ENCODE measurements at regions not wholly inside any gene's neighbourhood (a gene's known extent, or its start where the extent isn't known, plus 50 kb on each side); places are given as distances from the start of the nearest gene placed in this dataset.

GRCh38 chr5:66519626-66520025 is 76.6 kb upstream of the MAST4 start:
- no peak overlapping the region for H3K9ac ChIP-seq (ENCODE audit: low read length)
- H3K4me3 ChIP-seq (ENCODE audit: low read length): no peak overlapping the region
- no peaks in the 10 kb centered on the region for H3K27me3 ChIP-seq (replicated peaks; ENCODE audit: control insufficient read depth, insufficient read depth, low read length)
- H3K9me3 ChIP-seq (ENCODE audit: control insufficient read depth, low read length): peaks cover 31% of the 10 kb centered on the region
- no peak for DNase-seq (ENCODE audit: low read depth)
- no peaks in the 10 kb centered on the region for H3K36me3 ChIP-seq (ENCODE audit: control insufficient read depth, insufficient read depth, low read length, severe bottlenecking)
- no peaks in the 10 kb centered on the region for H3K4me1 ChIP-seq (ENCODE audit: control insufficient read depth, insufficient read depth, low read length)

GRCh38 chr5:66520854-66521253 is 75.3 kb upstream of the MAST4 start:
- DNase-seq (ENCODE audit: low read depth): no peak
- Histone ChIP-seq H3K9me3 (ENCODE audit: control insufficient read depth, low read length) (peaks cover 31% of the 10 kb centered on the region), H3K9ac (ENCODE audit: low read length) (no peak overlapping the region), H3K36me3 (ENCODE audit: control insufficient read depth, insufficient read depth, low read length, severe bottlenecking) (no peaks in the 10 kb centered on the region), H3K4me3 (ENCODE audit: low read length) (no peak overlapping the region), H3K4me1 (ENCODE audit: control insufficient read depth, insufficient read depth, low read length) (no peaks in the 10 kb centered on the region), H3K27me3 (replicated peaks; ENCODE audit: control insufficient read depth, insufficient read depth, low read length) (no peaks in the 10 kb centered on the region)

- no peaks in the 10 kb centered on the region for H3K4me1 ChIP-seq (ENCODE audit: control insufficient read depth, insufficient read depth, low read length)
- H3K9ac ChIP-seq (ENCODE audit: low read length): no peak overlapping the region
- DNase-seq (ENCODE audit: low read depth): no peak
- H3K9me3 ChIP-seq (ENCODE audit: control insufficient read depth, low read length): peaks cover 6% of the 10 kb centered on the region
- no peaks in the 10 kb centered on the region for H3K36me3 ChIP-seq (ENCODE audit: control insufficient read depth, insufficient read depth, low read length, severe bottlenecking)
- H3K27me3 ChIP-seq (replicated peaks; ENCODE audit: control insufficient read depth, insufficient read depth, low read length): peaks cover 8% of the 10 kb centered on the region
- no peak overlapping the region for H3K4me3 ChIP-seq (ENCODE audit: low read length)
Observed at GRCh38 chr5:66527478-66528035, 68.6 kb upstream of the MAST4 start.

- DNase-seq (ENCODE audit: low read depth): no peak
- no peak overlapping the region for H3K4me3 ChIP-seq (ENCODE audit: low read length)
- H3K4me1 ChIP-seq (ENCODE audit: control insufficient read depth, insufficient read depth, low read length): no peaks in the 10 kb centered on the region
- peaks cover 6% of the 10 kb centered on the region for H3K9me3 ChIP-seq (ENCODE audit: control insufficient read depth, low read length)
- H3K27me3 ChIP-seq (replicated peaks; ENCODE audit: control insufficient read depth, insufficient read depth, low read length): peaks cover 8% of the 10 kb centered on the region
- no peak overlapping the region for H3K9ac ChIP-seq (ENCODE audit: low read length)
- no peaks in the 10 kb centered on the region for H3K36me3 ChIP-seq (ENCODE audit: control insufficient read depth, insufficient read depth, low read length, severe bottlenecking)
Observed at GRCh38 chr5:66529182-66529581, 67.0 kb upstream of the MAST4 start.

- Histone ChIP-seq H3K27me3 (replicated peaks; ENCODE audit: control insufficient read depth, insufficient read depth, low read length) (peaks cover 8% of the 10 kb centered on the region), H3K9ac (ENCODE audit: low read length) (no peak overlapping the region), H3K36me3 (ENCODE audit: control insufficient read depth, insufficient read depth, low read length, severe bottlenecking) (no peaks in the 10 kb centered on the region), H3K4me3 (ENCODE audit: low read length) (no peak overlapping the region), H3K4me1 (ENCODE audit: control insufficient read depth, insufficient read depth, low read length) (no peaks in the 10 kb centered on the region), H3K9me3 (ENCODE audit: control insufficient read depth, low read length) (peaks cover 6% of the 10 kb centered on the region)
- no peak for DNase-seq (ENCODE audit: low read depth)
Observed at GRCh38 chr5:66529704-66530103, 66.5 kb upstream of the MAST4 start.

GRCh38 chr5:66538126-66538525 is 58.1 kb upstream of the MAST4 start:
- DNase-seq (ENCODE audit: low read depth): no peak
- H3K9ac ChIP-seq (ENCODE audit: low read length): no peak overlapping the region
- H3K4me3 ChIP-seq (ENCODE audit: low read length): no peak overlapping the region
- H3K4me1 ChIP-seq (ENCODE audit: control insufficient read depth, insufficient read depth, low read length): no peaks in the 10 kb centered on the region
- H3K9me3 ChIP-seq (ENCODE audit: control insufficient read depth, low read length): no peaks in the 10 kb centered on the region
- H3K27me3 ChIP-seq (replicated peaks; ENCODE audit: control insufficient read depth, insufficient read depth, low read length): peaks cover 3% of the 10 kb centered on the region
- no peaks in the 10 kb centered on the region for H3K36me3 ChIP-seq (ENCODE audit: control insufficient read depth, insufficient read depth, low read length, severe bottlenecking)

GRCh38 chr5:66538531-66538930 is 57.7 kb upstream of the MAST4 start:
- no peak overlapping the region for H3K4me3 ChIP-seq (ENCODE audit: low read length)

GRCh38 chr5:66540078-66540477 is 56.1 kb upstream of the MAST4 start:
- no peak overlapping the region for H3K4me3 ChIP-seq (ENCODE audit: low read length)
- H3K27me3 ChIP-seq (replicated peaks; ENCODE audit: control insufficient read depth, insufficient read depth, low read length): peaks cover 3% of the 10 kb centered on the region
- no peaks in the 10 kb centered on the region for H3K9me3 ChIP-seq (ENCODE audit: control insufficient read depth, low read length)
- no peaks in the 10 kb centered on the region for H3K4me1 ChIP-seq (ENCODE audit: control insufficient read depth, insufficient read depth, low read length)
- no peak overlapping the region for H3K9ac ChIP-seq (ENCODE audit: low read length)
- H3K36me3 ChIP-seq (ENCODE audit: control insufficient read depth, insufficient read depth, low read length, severe bottlenecking): no peaks in the 10 kb centered on the region
- no peak for DNase-seq (ENCODE audit: low read depth)

More at GRCh38 chr5:66538531-66538930, 57.7 kb upstream of the MAST4 start:
- H3K27me3 ChIP-seq (replicated peaks; ENCODE audit: control insufficient read depth, insufficient read depth, low read length): peaks cover 3% of the 10 kb centered on the region
- no peaks in the 10 kb centered on the region for H3K36me3 ChIP-seq (ENCODE audit: control insufficient read depth, insufficient read depth, low read length, severe bottlenecking)
- no peaks in the 10 kb centered on the region for H3K9me3 ChIP-seq (ENCODE audit: control insufficient read depth, low read length)
- no peaks in the 10 kb centered on the region for H3K4me1 ChIP-seq (ENCODE audit: control insufficient read depth, insufficient read depth, low read length)
- no peak for DNase-seq (ENCODE audit: low read depth)
- no peak overlapping the region for H3K9ac ChIP-seq (ENCODE audit: low read length)

GRCh38 chr5:66542711-66543110 is 53.5 kb upstream of the MAST4 start:
- peaks cover 3% of the 10 kb centered on the region for H3K27me3 ChIP-seq (replicated peaks; ENCODE audit: control insufficient read depth, insufficient read depth, low read length)
- no peak for DNase-seq (ENCODE audit: low read depth)
- no peaks in the 10 kb centered on the region for H3K4me1 ChIP-seq (ENCODE audit: control insufficient read depth, insufficient read depth, low read length)

More at GRCh38 chr5:66542711-66543110, 53.5 kb upstream of the MAST4 start:
- Histone ChIP-seq H3K9me3 (ENCODE audit: control insufficient read depth, low read length) (peaks cover 15% of the 10 kb centered on the region), H3K36me3 (ENCODE audit: control insufficient read depth, insufficient read depth, low read length, severe bottlenecking) (no peaks in the 10 kb centered on the region), H3K9ac (ENCODE audit: low read length) (no peak overlapping the region), H3K4me3 (ENCODE audit: low read length) (no peak overlapping the region)

All from adipocyte (in vitro differentiated cells).